ENCODE measurements at regions not wholly inside any gene's neighbourhood (a gene's known extent, or its start where the extent isn't known, plus 50 kb on each side); places are given as distances from the start of the nearest gene placed in this dataset.
"Not testable (repeated sequence)": the region's sequence is repeated elsewhere in the genome, so short reads cannot be mapped to it uniquely, and the experiment has no call there.

GRCh38 chr2:237217995-237218616, 132.4 kb downstream of the COPS8 start:
- DNase-seq (ENCODE audit: low spot score): no peak

GRCh38 chr2:237218756-237219155, 133.1 kb downstream of the COPS8 start:
- DNase-seq (ENCODE audit: low spot score): no peak

GRCh38 chr2:237219826-237220225, 134.1 kb downstream of the COPS8 start:
- DNase-seq (ENCODE audit: low spot score): no peak

- DNase-seq (ENCODE audit: low spot score): no peak
These were observed 135.8 kb downstream of the COPS8 start for GRCh38 chr2:237221443-237221842.

GRCh38 chr2:237222178-237222577, 136.5 kb downstream of the COPS8 start:
- DNase-seq (ENCODE audit: low spot score): no peak

GRCh38 chr2:237222601-237223041, 136.9 kb downstream of the COPS8 start:
- DNase-seq (ENCODE audit: low spot score): no peak

- peak; percentile 69 for DNase-seq (ENCODE audit: low spot score)
These were observed 137.6 kb downstream of the COPS8 start for GRCh38 chr2:237223201-237223861.

GRCh38 chr2:237227190-237227589, 141.5 kb downstream of the COPS8 start:
- no peak for DNase-seq (ENCODE audit: low spot score)

- peak; percentile 63 for DNase-seq (ENCODE audit: low spot score)
These were observed 142.0 kb downstream of the COPS8 start for GRCh38 chr2:237227592-237228280.

- DNase-seq (ENCODE audit: low spot score): no peak
These were observed 142.6 kb downstream of the COPS8 start for GRCh38 chr2:237228281-237228625.

GRCh38 chr2:237229905-237230304, 144.2 kb downstream of the COPS8 start:
- no peak for DNase-seq (ENCODE audit: low spot score)

- no peak for DNase-seq (ENCODE audit: low spot score)
These were observed 144.7 kb downstream of the COPS8 start for GRCh38 chr2:237230355-237230754.

- DNase-seq (ENCODE audit: low spot score): no peak
These were observed 145.9 kb downstream of the COPS8 start for GRCh38 chr2:237231593-237231992.

GRCh38 chr2:237232166-237232565, 146.5 kb downstream of the COPS8 start:
- DNase-seq (ENCODE audit: low spot score): no peak

- DNase-seq (ENCODE audit: low spot score): no peak
These were observed 148.6 kb downstream of the COPS8 start for GRCh38 chr2:237234268-237234667.

- DNase-seq (ENCODE audit: low spot score): no peak
These were observed 149.8 kb downstream of the COPS8 start for GRCh38 chr2:237235383-237236095.

- DNase-seq (ENCODE audit: low spot score): no peak
These were observed 150.5 kb downstream of the COPS8 start for GRCh38 chr2:237236188-237236587.

GRCh38 chr2:237238249-237238648, 152.6 kb downstream of the COPS8 start:
- DNase-seq (ENCODE audit: low spot score): no peak

GRCh38 chr2:237240252-237240651, 154.6 kb downstream of the COPS8 start:
- no peak for DNase-seq (ENCODE audit: low spot score)

GRCh38 chr2:237240868-237241267, 155.2 kb downstream of the COPS8 start:
- DNase-seq (ENCODE audit: low spot score): not testable (repeated sequence)

GRCh38 chr2:237242091-237242536, 156.4 kb downstream of the COPS8 start:
- DNase-seq (ENCODE audit: low spot score): no peak

- DNase-seq (ENCODE audit: low spot score): no peak
These were observed 157.8 kb downstream of the COPS8 start for GRCh38 chr2:237243487-237243886.

GRCh38 chr2:237244178-237244577, 158.5 kb downstream of the COPS8 start:
- no peak for DNase-seq (ENCODE audit: low spot score)
